H1 (cell line): ENCODE measurements at regions not wholly inside any gene's neighbourhood (a gene's known extent, or its start where the extent isn't known, plus 50 kb on each side); places are given as distances from the start of the nearest gene placed in this dataset.

ENCODE experiments used
- CTCF ChIA-PET: fragments of 300-600 bp; sonication (Branson Sonifier 250); formaldehyde crosslinking; loops from one replicate; lab custom pipeline; 2021; ENCODE audit not compliant: partially characterized antibody; lab: Charles Lee
- POLR2A ChIA-PET: fragments of 300-600 bp; sonication (Branson Sonifier 250); formaldehyde crosslinking; loops from one replicate; lab custom pipeline; 2021; ENCODE audit warnings: inconsistent platforms; ENCODE audit not compliant: partially characterized antibody; lab: Charles Lee
- DNase-seq, 2 experiments: peaks; one replicate each; pipeline versions ENCODE4 v3.0.0 to v3.0.0-alpha.2; 2010 to 2022; ENCODE audit warnings: low spot score in 2 of 2, low read depth in 1 of 2, mixed read lengths in 1 of 2
- FAIRE-seq: peaks from 2 replicates; lab custom pipeline; 2011; peaks lifted over from hg19 to GRCh38; lab: Jason Lieb, UNC
- H2AFZ ChIP-seq: 2 replicates; pipeline ENCODE4 v1.8.1; 2012; ENCODE audit warnings: low read length, inconsistent platforms
- H2AK5ac ChIP-seq: 2 replicates; pipeline ENCODE4 v1.6.1; 2013; ENCODE audit warnings: low read depth, low read length
- H2BK120ac ChIP-seq: replicated peaks from 2 replicates; pipeline ENCODE3; 2013; ENCODE audit warnings: low read depth, low read length, inconsistent platforms
- H2BK12ac ChIP-seq: 2 replicates; pipeline ENCODE4 v1.6.1; 2013; ENCODE audit warnings: low read depth, low read length
- H2BK15ac ChIP-seq: 2 replicates; pipeline ENCODE4 v1.6.1; 2013; ENCODE audit warnings: low read length
- H2BK20ac ChIP-seq: 2 replicates; pipeline ENCODE4 v1.6.1; 2013; ENCODE audit warnings: low read length
- H2BK5ac ChIP-seq: 2 replicates; pipeline ENCODE4 v1.6.1; 2013; ENCODE audit warnings: low read depth, low read length
- H3K14ac ChIP-seq: 2 replicates; pipeline ENCODE4 v1.6.1; 2013; ENCODE audit warnings: inconsistent platforms; ENCODE audit not compliant: insufficient read length
- H3K18ac ChIP-seq: 2 replicates; pipeline ENCODE4 v1.6.1; 2013; ENCODE audit warnings: low read length; ENCODE audit errors: extremely low read depth
- H3K23ac ChIP-seq: 2 replicates; pipeline ENCODE4 v1.6.1; 2013; ENCODE audit warnings: inconsistent platforms; ENCODE audit not compliant: insufficient read length
- H3K23me2 ChIP-seq: 2 replicates; pipeline ENCODE4 v1.6.1; 2013; ENCODE audit warnings: low read depth, low read length
- H3K27ac ChIP-seq: 2 replicates; pipeline ENCODE4 v1.6.1; 2011; ENCODE audit warnings: low read depth, low read length, inconsistent platforms
- H3K27me3 ChIP-seq, 4 experiments: replicated peaks in 1 of 4; 1 replicate in 1 of 4; 2 replicates in 3 of 4; pipeline versions ENCODE4 v1.6.1 to v1.8.1; 2011 to 2013; ENCODE audit warnings: low read length in 3 of 4, mild to moderate bottlenecking in 3 of 4, inconsistent platforms in 2 of 4, mixed read lengths in 2 of 4, moderate library complexity in 1 of 4; ENCODE audit not compliant: control insufficient read depth in 3 of 4, insufficient read depth in 3 of 4; ENCODE audit errors: extremely low read depth in 1 of 4
- H3K36me3 ChIP-seq, 4 experiments: 2 replicates each; pipeline versions ENCODE4 v1.6.1 to v1.8.1; 2011 to 2013; ENCODE audit warnings: mild to moderate bottlenecking in 4 of 4, low read length in 3 of 4, moderate library complexity in 2 of 4, control low read depth in 1 of 4, inconsistent platforms in 1 of 4; ENCODE audit not compliant: insufficient read depth in 4 of 4, control insufficient read depth in 2 of 4
- H3K4ac ChIP-seq: replicated peaks from 2 replicates; pipeline ENCODE3; 2013; ENCODE audit warnings: low read length, low read depth, mixed read lengths, inconsistent platforms; ENCODE audit not compliant: insufficient read length
- H3K4me1 ChIP-seq, 4 experiments: replicated peaks in 1 of 4; 1 replicate in 1 of 4; 2 replicates in 3 of 4; pipeline versions ENCODE4 v1.6.1 to v1.8.1; 2011 to 2013; ENCODE audit warnings: low read length in 3 of 4, inconsistent platforms in 2 of 4, mixed read lengths in 1 of 4; ENCODE audit not compliant: insufficient read depth in 4 of 4, control insufficient read depth in 3 of 4
- H3K4me2 ChIP-seq, 2 experiments: 2 replicates each; pipeline versions ENCODE4 v1.6.1 to v1.8.1; 2011 to 2013; ENCODE audit warnings: low read depth in 2 of 2, low read length in 2 of 2, control low read depth in 1 of 2, inconsistent platforms in 1 of 2, mild to moderate bottlenecking in 1 of 2; ENCODE audit not compliant: insufficient read depth in 1 of 2
- H3K4me3 ChIP-seq, 4 experiments: fragments of 200-600, 300-600 bp in 1 of 4; sonication (generic), shearing (Covaris generic), sonication (Bioruptor Twin) in 1 of 4; 2 replicates each; pipeline versions ENCODE4 v1.5.1 to v1.8.1; 2011 to 2016; ENCODE audit warnings: low read length in 4 of 4, low read depth in 3 of 4, control low read depth in 2 of 4, inconsistent platforms in 2 of 4, mild to moderate bottlenecking in 2 of 4, mixed read lengths in 1 of 4, moderate library complexity in 1 of 4; ENCODE audit not compliant: insufficient read depth in 2 of 4; ENCODE audit errors: extremely low read depth in 1 of 4
- H3K56ac ChIP-seq: replicated peaks from 2 replicates; pipeline ENCODE3; 2013; ENCODE audit warnings: low read depth, mild to moderate bottlenecking, mixed read lengths, low read length, inconsistent platforms; ENCODE audit not compliant: insufficient read length
- H3K79me1 ChIP-seq: 2 replicates; pipeline ENCODE4 v1.6.1; 2013; ENCODE audit warnings: low read depth, low read length, control low read depth
- H3K79me2 ChIP-seq, 2 experiments: 2 replicates each; pipeline versions ENCODE4 v1.6.1 to v1.8.1; 2012 to 2013; ENCODE audit warnings: low read length in 2 of 2, mild to moderate bottlenecking in 2 of 2, inconsistent platforms in 1 of 2; ENCODE audit not compliant: insufficient read depth in 2 of 2, control insufficient read depth in 1 of 2
- H3K9ac ChIP-seq, 4 experiments: replicated peaks in 1 of 4; 1 replicate in 1 of 4; 2 replicates in 3 of 4; pipeline versions ENCODE4 v1.6.1 to v1.8.1; 2011 to 2013; ENCODE audit warnings: low read depth in 3 of 4, low read length in 3 of 4, control low read depth in 2 of 4, mild to moderate bottlenecking in 2 of 4, moderate library complexity in 2 of 4, inconsistent platforms in 1 of 4; ENCODE audit errors: extremely low read depth in 1 of 4
- H3K9me3 ChIP-seq, 2 experiments: 2 replicates each; pipeline versions ENCODE4 v1.6.1 to v1.8.1; 2012 to 2013; ENCODE audit warnings: mild to moderate bottlenecking in 2 of 2, moderate library complexity in 2 of 2, control low read depth in 1 of 2, inconsistent platforms in 1 of 2, low read depth in 1 of 2, low read length in 1 of 2, mixed read lengths in 1 of 2; ENCODE audit not compliant: insufficient read depth in 2 of 2
- H4K20me1 ChIP-seq, 2 experiments: replicated peaks in 1 of 2; 2 replicates each; pipeline versions ENCODE3 to v1.8.1; 2011 to 2013; ENCODE audit warnings: inconsistent platforms in 2 of 2, low read length in 2 of 2, mild to moderate bottlenecking in 1 of 2; ENCODE audit not compliant: insufficient read depth in 2 of 2, control insufficient read depth in 1 of 2
- H4K5ac ChIP-seq: 2 replicates; pipeline ENCODE4 v1.6.1; 2013; ENCODE audit warnings: low read length, low read depth, mixed read lengths, inconsistent platforms; ENCODE audit not compliant: insufficient read length
- H4K8ac ChIP-seq: 2 replicates; pipeline ENCODE4 v1.8.0; 2013; ENCODE audit warnings: mild to moderate bottlenecking, moderate library complexity, low read length, inconsistent platforms; ENCODE audit not compliant: insufficient read depth; ENCODE audit errors: extremely low read depth
- H4K91ac ChIP-seq: replicated peaks from 2 replicates; pipeline ENCODE3; 2013; ENCODE audit warnings: low read length, mixed read lengths, inconsistent platforms; ENCODE audit not compliant: insufficient read length
- CEBPB ChIP-seq: IDR thresholded peaks from 2 replicates; pipeline ENCODE4 v1.6.1; 2012; ENCODE audit warnings: low read depth, low read length
- CREB1 ChIP-seq: IDR thresholded peaks from 2 replicates; pipeline ENCODE4 v1.6.1; 2012; ENCODE audit warnings: inconsistent platforms
- GABPA ChIP-seq: IDR thresholded peaks from 2 replicates; pipeline ENCODE4 v1.6.1; 2011; ENCODE audit warnings: mild to moderate bottlenecking, low read length, moderate library complexity, borderline replicate concordance; ENCODE audit not compliant: insufficient read depth
- GTF2F1 ChIP-seq: IDR thresholded peaks from 2 replicates; pipeline ENCODE4 v1.6.1; 2012; ENCODE audit warnings: low read depth, low read length, improper control_type of control experiment, borderline replicate concordance
- HDAC6 ChIP-seq: IDR thresholded peaks from one replicate; pipeline ENCODE4 v1.7.1; 2012; ENCODE audit warnings: low read depth, mild to moderate bottlenecking, inconsistent platforms, low read length, moderate library complexity
- NANOG ChIP-seq: IDR thresholded peaks from 2 replicates; pipeline ENCODE4 v1.6.1; 2011; ENCODE audit warnings: low read length, low read depth, mild to moderate bottlenecking, inconsistent platforms; ENCODE audit not compliant: insufficient read depth, poor library complexity, severe bottlenecking
- PHF8 ChIP-seq: fragments of 200-600 bp; sonication (generic); conservative IDR thresholded peaks from 2 replicates; pipeline ENCODE4 v1.7.1; 2012; ENCODE audit warnings: low read depth, mild to moderate bottlenecking, inconsistent platforms, low read length, moderate library complexity
- POU5F1 ChIP-seq: IDR thresholded peaks from 2 replicates; pipeline ENCODE4 v1.6.1; 2011; ENCODE audit warnings: low read depth, mild to moderate bottlenecking, low read length, moderate library complexity
- RAD21 ChIP-seq, 2 experiments: IDR thresholded peaks in 1 of 2; conservative IDR thresholded peaks in 1 of 2; 2 replicates each; pipeline ENCODE4 v1.6.1; 2011; ENCODE audit warnings: low read depth in 2 of 2, low read length in 2 of 2, improper control_type of control experiment in 1 of 2, inconsistent platforms in 1 of 2, mild to moderate bottlenecking in 1 of 2, moderate library complexity in 1 of 2
- TAF1 ChIP-seq: IDR thresholded peaks from 2 replicates; pipeline ENCODE4 v1.6.1; 2011; ENCODE audit warnings: mild to moderate bottlenecking, low read depth, low read length
- TBP ChIP-seq: IDR thresholded peaks from 2 replicates; pipeline ENCODE4 v1.6.1; 2011; ENCODE audit warnings: low read depth, low read length, improper control_type of control experiment
- TCF12 ChIP-seq: IDR thresholded peaks from 2 replicates; pipeline ENCODE4 v1.6.1; 2011; ENCODE audit warnings: low read depth, mild to moderate bottlenecking, low read length
- ZNF274 ChIP-seq: IDR thresholded peaks from 2 replicates; pipeline ENCODE4 v1.7.0; 2012; ENCODE audit warnings: low read length, borderline replicate concordance; ENCODE audit errors: extremely low read depth
- WGBS, 2 experiments: shearing (Covaris generic) in 1 of 2; methylation state at CpG; one replicate each; pipeline versions ENCODE4 v1.1.6 to v1.1.7; 2013 to 2015; ENCODE audit warnings: low lambda C conversion rate in 2 of 2, mixed read lengths in 2 of 2, inconsistent platforms in 1 of 2, low coverage in 1 of 2, missing lambda C conversion rate in 1 of 2; ENCODE audit not compliant: insufficient replicate concordance in 2 of 2, insufficient coverage in 1 of 2, insufficient read length in 1 of 2; ENCODE audit errors: extremely low coverage in 1 of 2, missing lambda C conversion rate in 1 of 2; 5-methylcytosine and 5-hydroxymethylcytosine counted together
- TF ChIP-seq, protein P1 (sequence below): IDR thresholded peaks from 2 replicates; pipeline ENCODE4 v1.6.1; 2011; ENCODE audit warnings: low read length, improper control_type of control experiment

DNA sequence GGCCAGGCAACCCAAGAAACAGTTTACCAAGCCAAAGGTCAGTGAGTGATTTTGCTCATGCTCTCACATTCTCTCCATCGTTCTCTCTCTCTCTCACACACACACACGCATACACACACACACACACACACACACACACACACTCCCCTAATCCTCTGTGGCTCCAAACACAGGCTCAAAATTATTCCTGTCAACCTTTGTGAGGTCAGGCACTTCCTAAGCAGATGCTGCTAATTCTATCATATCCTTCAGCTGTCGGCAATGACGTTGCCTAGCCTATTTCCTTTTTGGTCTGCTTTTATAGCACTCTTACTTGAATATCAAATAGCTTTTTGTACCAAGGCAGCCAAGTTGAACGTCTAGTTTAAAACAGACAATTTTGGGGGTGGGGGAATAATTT is 98.9 kb upstream of the EGLN3 start:
- POLR2A ChIA-PET: no interaction called here
- WGBS, 2 experiments: 77% methylated on average over 5 of the region's 5 CpGs; no CpG with 5 or more reads in 1 of the 2 experiments
- TF ChIP-seq POU5F1 (no peak), TAF1 (no peak), NANOG (no peak), PHF8 (no peak), TCF12 (no peak), CREB1 (no peak), ZNF274 (no peak), TBP (no peak), HDAC6 (no peak), RAD21 (IDR thresholded peaks at IDR 0.05 in 1 of 2, conservative IDR thresholded peaks at IDR 0.05 in 1 of 2; ENCODE audit: low read depth in 2 of 2, low read length in 2 of 2) (no peak), GABPA (no peak), GTF2F1 (no peak), CEBPB (no peak)
- TF ChIP-seq, protein P1, sequence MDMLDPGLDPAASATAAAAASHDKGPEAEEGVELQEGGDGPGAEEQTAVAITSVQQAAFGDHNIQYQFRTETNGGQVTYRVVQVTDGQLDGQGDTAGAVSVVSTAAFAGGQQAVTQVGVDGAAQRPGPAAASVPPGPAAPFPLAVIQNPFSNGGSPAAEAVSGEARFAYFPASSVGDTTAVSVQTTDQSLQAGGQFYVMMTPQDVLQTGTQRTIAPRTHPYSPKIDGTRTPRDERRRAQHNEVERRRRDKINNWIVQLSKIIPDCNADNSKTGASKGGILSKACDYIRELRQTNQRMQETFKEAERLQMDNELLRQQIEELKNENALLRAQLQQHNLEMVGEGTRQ: no peak

More for the DNA sequence above, 98.9 kb upstream of the EGLN3 start:
- no peak for FAIRE-seq
- H4K5ac ChIP-seq: no peak overlapping the region
- no peak overlapping the region for H2BK120ac ChIP-seq
- no peak overlapping the region for H3K27ac ChIP-seq
- H4K91ac ChIP-seq: no peak overlapping the region
- no peaks in the 10 kb centered on the region for H3K36me3 ChIP-seq
- H2AK5ac ChIP-seq: no peak overlapping the region
- H3K9me3 ChIP-seq: no peaks in the 10 kb centered on the region
- H3K27me3 ChIP-seq: no peaks in the 10 kb centered on the region
- no peak overlapping the region for H3K9ac ChIP-seq
- no peak for DNase-seq
- H2BK12ac ChIP-seq: no peak overlapping the region
- CTCF ChIA-PET: interaction anchor here (0.7 to 1.0 kb wide), 2 partner anchors 10 to 33 kb away, joined by 3 read pairs; no protein-coding TSS in a partner anchor
- no peaks in the 10 kb centered on the region for H3K79me1 ChIP-seq
- H4K20me1 ChIP-seq: no peaks in the 10 kb centered on the region
- H3K4me3 ChIP-seq: no peak overlapping the region
- no peak overlapping the region for H3K4ac ChIP-seq
- H3K23me2 ChIP-seq: peaks cover 2% of the 10 kb centered on the region; the same call in 1 of the 2 replicates
- no peak overlapping the region for H3K4me2 ChIP-seq
- H3K18ac ChIP-seq: no peak overlapping the region
- no peak overlapping the region for H2BK5ac ChIP-seq
- no peak overlapping the region for H2BK15ac ChIP-seq
- no peak overlapping the region for H3K56ac ChIP-seq
- no peaks in the 10 kb centered on the region for H3K79me2 ChIP-seq
- H4K8ac ChIP-seq: no peak overlapping the region
- H3K4me1 ChIP-seq: no peaks in the 10 kb centered on the region; a peak in 1 of 7 replicates
- H2BK20ac ChIP-seq: no peak overlapping the region
- H2AFZ ChIP-seq: no peak overlapping the region
- no peak overlapping the region for H3K14ac ChIP-seq
- no peak overlapping the region for H3K23ac ChIP-seq
